Hepatic stellate cell (primary cell): ENCODE measurements at regions not wholly inside any gene's neighbourhood (a gene's known extent, or its start where the extent isn't known, plus 50 kb on each side); places are given as distances from the start of the nearest gene placed in this dataset.
"Not testable (repeated sequence)": the region's sequence is repeated elsewhere in the genome, so short reads cannot be mapped to it uniquely, and the experiment has no call there.

Source experiments
- DNase-seq: peaks from one replicate; pipeline ENCODE4 v3.0.0; 2011; ENCODE audit warnings: low spot score

DNA sequence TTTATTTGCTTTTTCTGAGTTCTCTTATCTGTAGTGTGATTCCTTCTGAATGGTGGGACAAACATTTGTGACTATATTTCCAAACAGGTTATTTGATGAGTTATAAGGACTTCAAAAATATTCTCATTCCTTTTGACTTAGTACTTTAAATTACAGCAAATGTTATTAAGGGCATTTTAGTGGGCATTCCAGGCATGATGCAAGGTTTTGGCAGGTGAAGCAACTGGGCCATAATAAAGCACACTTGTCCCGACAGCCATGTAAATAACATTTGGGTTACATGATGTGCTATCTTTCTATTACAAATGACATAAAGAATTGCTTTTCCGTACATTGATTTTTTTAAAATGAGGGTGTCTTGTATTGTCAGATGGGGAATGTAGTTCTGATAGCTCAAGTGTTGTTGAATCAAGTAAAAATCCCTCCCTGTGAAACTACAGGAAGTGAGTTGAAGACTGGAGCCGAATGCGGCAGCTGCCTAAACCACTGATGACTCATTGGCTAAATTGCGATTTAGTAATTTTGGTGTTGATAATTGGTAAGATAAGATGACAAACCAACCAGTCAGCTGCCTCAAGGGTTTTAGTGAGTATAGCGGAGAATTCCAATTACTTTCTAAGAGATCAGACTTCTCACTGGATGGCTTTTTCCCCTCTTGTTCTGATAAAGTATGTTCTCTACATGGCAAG lies 231.3 kb upstream of the NPY start:
- no peak for DNase-seq

DNA sequence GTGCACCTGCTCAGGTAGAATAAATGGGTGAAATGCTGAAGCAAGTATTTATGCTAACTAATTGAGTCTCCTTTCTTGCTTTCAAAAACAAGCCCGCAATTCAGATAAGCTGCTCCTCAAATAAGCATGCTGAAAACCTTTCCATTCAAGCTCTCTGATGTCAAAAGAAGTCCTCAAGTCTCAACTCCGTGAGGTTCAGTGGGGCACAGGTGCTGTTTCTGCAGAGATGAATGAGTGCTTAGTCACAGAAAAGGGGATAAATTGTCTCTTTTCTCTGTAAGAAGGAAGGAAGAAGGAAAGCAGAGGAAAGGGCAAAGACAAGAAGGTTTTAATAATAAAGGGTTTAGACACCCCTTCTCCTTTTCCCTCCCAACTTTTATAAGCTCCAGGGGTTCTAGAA lies 229.8 kb upstream of the NPY start:
- no peak for DNase-seq

DNA sequence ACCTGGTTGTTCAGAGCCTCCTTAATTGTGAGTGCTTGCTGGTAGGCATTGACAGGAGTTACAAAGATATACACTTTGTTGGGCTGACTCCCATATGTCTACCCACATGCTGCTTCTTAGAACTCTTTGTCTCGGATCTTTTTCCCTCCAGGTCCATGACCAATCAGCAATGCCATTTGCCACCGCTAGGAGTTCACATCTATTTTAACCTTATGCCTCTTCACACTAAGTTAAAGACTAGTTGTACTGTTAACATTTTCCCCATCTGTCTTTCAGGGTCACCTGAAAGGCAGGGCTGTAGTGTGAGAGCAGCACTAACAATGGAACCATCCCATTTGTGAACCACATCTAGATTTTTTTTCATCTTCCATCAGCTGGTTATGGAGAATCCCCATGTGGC lies 226.7 kb upstream of the NPY start:
- no peak for DNase-seq

DNA sequence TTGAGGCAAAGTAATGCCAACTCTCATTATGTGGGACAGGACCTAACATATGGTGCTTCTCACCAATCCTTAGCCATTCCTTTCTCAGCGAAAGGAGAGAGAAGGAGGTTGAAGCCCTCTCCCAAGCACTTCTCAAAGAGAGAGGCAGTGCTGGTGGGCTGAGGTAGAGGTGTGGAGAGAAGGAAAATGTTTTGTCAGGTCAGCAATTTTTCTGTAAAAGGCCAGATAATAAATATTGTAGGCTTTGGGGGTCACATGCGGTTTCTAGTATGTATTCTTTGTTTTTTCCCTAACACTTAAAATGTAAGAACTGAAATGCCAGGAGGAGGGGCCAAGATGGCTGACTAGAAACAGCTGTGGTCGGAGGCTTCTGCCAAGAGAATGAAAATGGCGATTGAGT lies 225.0 kb upstream of the NPY start:
- DNase-seq, result no peak

DNA sequence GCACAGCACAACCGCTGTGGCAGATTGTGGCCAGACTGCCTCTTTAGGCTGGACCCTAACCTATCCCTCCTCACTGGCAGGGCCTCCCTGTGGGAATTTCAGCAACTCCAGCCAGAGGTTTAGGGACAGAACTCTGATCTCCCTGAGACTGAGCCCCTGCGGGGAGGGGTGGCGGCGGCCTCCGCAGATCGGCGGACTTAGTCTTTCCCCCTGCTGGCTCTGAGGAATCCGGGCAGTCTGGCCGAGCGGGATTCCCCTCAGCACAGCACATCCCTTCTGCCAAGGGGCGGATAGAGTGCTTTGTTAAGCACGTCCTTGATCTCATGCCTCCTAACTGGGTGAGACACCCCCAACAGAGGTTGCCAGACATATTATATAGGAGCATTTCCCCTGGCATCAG lies 224.2 kb upstream of the NPY start:
- no peak for DNase-seq

DNA sequence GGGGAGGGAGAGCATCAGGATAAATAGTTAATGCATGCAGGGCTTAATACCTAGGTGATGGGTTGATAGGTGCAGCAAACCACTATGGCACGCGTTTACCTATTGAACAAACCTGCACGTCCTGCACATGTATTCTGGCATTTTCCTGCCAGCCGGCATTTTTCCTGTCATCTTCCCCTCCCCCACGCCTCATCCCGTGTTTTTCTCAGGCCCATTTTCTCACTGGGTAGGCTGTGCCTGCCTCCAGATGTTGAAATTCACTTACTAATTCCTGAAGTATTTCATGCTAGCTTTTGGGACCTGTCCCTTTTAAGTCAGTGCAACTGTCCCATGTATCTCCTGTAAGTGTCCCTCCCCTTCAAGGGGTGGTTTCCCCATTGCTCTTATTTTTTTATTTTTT lies 220.3 kb upstream of the NPY start:
- no peak for DNase-seq

DNA sequence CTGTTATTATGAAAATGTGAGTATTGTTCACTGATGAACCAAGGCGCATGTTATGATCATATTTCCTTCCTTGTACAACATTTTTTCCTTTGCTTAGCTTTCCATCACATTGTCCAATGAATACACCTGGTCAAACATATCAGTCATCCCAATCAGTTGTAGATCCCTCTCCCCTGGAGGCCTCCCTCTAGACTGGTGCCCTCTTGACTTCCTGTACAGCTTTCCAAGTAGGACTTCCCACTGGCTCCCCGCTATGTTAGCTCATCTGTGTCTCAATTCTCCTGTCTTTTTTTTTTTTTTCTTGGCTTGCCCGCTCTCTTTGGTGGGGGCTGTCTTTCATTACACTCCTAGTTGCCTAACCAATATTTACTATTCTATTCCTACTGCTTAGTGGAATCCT lies 214.2 kb upstream of the NPY start:
- no peak for DNase-seq

DNA sequence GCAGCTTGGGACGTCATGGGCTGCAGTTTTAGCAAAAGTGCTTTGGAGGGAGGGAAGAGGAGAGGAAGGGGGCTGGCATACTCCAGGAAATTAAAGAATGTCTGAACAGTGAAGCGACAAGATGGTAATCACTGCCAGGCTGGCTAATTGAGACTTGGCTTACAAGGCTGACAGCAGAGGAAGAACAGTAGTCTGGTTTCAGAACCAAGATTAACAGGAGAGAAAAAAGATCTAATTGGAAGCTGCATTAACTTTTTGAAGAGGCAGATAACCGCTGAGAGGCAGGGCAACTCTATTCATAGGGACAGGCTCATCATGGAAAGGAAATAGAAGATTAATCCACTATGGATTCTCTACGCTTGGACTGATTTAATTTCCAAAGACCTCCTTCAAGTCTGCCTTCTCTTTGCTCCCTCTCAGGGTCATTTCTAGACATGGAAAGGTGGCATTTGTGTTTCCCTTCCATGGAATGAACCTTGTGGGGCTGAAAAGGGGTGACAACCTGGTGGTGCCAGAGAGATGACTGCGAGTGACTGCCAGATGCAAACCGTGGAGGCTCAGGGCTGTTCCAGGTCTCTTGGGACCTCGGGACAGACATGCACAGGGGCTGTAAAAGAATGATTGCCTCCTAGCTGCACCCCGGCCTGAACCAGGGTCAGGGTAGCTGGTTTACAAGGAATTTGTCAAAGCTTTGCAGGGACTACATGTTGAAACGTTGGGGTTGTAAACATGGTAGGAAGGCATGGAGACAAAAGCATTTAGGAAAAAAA lies 210.2 kb upstream of the NPY start:
- no peak for DNase-seq

DNA sequence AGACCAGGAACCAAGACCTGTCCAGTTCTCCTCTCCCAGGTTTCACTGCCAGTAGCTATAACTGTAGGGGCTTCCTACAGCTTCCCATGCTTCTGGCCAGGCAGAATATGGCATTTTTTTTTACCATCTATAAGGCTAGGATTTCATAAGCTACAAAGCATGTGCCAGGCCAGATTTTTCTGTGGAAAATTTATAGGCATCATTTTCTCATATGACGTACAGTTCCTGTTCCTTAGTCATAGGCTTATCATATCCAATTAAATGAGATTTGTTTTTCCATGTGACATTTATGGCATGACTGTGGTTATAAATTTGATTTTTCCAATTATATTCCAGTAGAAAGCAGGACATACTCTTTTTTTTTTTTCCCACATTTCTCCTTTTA lies 208.6 kb upstream of the NPY start:
- no peak for DNase-seq

DNA sequence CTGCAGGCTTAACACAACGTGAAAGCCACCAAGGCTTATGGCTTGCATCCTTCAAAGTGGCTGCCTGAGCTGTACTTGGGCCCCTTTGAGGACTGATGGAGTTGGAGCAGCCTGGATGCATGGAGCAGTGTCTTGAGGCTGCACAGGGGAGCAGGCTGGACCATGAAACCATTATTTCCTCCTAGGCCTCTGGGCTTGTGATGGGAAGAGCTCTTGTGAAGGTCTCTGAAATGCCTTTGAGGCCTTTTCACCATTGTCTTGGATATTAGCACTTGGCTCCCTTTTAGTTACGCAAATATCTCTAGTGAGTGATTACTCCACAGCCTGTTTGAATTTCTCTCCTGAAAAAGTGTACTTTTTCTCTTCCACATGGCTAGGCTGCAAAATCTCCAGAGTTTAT lies 201.2 kb upstream of the NPY start:
- no peak for DNase-seq

DNA sequence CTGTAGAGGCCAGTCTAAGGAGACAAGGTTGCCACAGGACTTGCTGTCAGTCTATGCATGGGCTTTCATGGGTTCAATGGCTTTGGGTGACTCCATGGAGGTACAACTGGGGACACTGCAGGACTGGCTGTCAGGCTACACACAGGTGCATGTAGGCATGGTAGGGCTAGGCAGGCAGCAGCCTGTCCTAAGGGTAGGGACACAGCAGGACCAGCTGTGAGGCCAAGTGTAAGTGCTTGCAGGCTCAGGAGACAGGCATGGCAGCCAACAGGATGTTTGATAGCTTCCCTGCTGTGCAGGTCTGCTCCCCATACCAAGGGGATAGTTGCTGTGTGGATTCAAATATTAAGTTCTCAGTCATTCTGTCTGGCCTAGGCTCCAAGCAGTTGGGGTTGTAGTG lies 181.0 kb upstream of the NPY start:
- no peak for DNase-seq

DNA sequence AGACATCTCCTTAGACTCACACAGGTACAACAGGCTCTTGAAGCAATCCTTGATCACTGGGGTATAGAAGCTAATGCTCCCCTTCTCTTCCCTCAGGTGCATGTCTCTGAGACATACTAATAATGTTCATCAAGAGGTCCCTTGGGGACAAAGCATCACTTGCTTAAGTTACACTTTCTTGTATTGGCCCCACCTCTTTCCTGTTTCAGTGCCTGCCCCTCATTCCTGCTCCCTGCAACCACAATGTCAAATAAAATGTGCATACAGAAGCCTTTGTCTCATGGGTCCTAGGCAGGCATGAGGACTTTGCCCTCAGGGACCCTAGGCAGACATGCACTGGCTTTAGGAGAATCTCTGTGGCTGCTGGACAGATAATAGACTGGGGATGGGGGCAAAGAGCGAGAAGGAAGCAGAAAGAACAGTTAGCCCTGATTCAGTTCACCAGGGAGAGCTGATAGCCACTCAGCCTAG lies 175.0 kb upstream of the NPY start:
- DNase-seq, result no peak

DNA sequence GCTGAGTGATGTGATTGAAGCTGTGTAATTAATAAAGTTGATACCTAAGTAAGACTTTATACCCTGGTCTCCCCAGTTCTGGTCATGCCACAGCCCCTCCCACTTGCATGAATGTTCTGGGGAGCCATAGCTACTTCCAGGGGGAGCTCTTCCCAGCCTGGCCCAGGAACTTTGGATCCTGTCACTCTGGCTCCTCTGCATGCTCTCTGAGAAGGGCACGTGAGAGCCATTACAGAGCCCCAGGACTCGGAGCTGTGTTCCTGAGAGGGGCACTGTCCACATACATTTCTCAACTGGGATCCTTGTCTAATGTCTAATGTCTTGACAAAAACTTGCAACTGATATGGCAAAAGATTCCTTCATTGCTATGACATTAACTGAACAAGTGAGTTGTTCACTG lies 173.9 kb upstream of the NPY start:
- no peak for DNase-seq

DNA sequence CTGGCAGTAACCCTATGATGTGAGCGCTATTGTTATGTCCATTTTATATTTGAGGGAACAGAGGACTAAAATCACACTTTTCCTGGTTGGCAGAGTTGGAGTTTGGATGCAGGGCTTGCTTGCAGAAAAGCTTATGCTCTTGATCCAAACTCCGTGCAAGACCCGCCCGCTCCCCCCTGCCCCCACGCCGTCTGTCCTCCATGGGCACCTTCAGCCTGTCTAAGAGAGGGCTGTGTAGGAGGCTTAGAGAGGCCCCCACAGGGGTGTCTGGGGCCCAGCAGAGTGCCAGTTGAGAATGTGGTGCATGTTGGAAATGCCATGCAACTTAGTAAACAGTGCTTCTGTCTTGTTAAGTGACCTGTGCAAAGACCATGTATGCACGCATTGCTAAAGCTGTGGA lies 170.5 kb upstream of the NPY start:
- no peak for DNase-seq

DNA sequence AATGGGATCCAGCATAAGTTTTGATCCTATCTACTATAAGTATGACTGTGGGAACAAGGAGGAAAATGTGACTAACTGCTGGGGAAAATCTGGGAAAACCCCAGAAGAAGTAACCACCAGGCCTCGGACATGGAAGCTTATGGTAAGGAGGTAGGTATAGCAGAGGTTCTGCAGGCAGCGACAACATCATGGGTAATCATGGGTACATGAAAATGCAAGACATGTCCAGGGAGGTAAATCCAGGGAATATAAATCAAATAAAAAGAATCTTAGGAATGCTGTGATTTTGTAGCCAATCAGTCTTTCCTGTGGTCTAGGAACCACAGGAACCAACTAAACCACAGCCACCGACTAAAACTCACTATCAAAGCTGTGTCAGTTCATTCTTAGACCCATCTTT lies 168.3 kb upstream of the NPY start:
- no peak for DNase-seq

DNA sequence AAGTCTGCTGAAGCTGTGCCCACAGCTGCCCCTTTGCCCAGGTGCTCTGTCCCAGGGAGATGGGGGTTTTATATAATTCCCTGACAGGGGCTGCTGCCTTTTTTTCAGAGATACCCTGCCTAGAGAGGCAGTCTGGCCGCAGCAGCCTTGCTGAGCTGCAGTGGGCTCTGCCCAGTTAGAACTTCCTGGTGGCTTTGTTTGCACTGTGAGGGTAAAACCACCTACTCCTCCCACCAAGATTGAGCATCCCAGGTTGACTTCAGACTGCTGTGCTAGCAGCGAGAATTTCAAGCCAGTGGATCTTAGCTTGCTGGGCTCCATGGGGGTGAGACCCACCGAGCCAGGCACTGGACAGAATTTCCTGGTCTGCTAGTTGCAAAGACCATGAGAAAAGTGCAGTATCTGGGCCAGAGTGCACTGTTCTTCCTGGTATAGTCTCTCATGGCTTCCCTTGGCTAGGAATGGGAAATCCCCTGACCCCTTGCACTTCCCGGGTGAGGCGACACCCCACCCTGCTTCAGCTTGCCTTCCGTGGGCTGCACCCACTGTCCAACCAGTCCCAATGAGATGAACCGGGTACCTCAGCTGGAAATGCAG lies 166.0 kb upstream of the NPY start:
- not testable (repeated sequence) for DNase-seq

DNA sequence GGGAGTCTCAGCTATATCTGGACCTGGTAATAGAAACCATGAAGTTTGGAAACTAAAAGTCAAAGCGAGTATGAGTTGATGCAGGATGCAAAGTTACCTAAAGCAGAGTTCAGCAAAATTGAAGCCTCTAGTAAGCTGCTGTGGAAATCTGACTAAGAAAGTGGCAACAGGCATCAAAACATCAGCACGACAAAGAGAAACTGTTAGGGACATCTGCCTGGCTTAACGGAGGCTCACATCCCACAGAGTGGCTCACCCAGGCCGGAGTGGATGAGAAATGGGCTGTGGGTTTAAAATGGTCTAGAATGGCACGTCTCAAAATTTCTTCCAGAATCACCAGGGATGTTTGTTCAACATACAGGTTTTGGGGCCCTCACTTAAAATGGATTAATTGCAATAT lies 164.1 kb upstream of the NPY start:
- DNase-seq, result no peak

DNA sequence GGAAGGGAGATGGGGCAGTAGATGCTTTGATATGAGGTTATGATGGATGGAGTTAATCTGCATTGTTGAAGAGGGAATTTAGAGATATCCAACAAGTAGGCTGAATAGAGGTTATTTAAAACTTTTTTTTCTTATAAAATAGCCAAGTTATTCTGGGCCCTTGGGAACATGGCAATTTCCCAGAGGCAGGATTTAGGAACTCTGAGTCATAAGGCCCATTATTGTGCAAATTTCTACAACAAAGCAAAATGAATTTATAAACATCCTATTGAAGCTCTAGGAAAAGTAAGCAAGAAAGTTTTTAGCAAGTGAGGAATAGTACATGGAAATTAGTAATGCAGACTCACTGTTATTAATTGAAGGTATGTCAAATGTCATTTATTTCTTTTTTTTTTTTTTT lies 160.9 kb upstream of the NPY start:
- no peak for DNase-seq

DNA sequence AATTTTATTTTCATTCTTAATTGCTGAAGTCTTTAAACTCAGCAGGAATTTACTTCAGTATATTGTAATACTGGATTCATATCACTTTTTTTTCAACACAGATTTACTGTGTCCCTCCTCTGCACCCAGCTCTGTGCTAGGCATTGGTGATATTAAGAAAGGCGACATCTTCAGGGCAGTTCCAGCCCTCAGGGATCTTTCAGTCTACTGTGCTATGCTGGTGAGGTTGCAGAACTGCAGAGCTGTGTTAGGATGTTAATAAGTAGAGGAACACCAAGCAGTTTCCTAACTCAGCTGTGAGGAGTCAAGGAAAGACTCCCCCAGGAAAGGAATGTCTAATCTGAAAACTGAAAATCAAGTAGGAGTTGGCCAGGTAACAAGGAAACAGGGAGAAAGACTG lies 158.2 kb upstream of the NPY start:
- no peak for DNase-seq

DNA sequence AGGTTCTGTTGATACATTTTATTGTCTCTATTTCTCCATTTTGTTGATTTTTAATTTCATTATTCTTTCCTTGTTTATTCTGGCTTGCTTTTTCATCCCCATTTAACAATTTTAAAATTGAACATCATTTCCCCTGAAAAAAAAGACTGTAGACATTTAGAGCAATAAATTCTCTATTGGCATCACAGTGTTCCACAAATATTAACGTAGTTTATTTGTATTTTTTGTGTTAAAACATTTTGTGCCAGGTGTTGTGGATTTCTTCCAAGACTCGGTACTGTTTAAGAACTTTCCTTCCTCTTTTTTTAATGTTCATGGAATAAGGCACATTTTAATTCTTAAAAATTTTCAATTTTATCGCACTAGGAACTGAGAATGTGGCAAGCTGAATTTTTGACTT lies 156.1 kb upstream of the NPY start:
- DNase-seq, result no peak

DNA sequence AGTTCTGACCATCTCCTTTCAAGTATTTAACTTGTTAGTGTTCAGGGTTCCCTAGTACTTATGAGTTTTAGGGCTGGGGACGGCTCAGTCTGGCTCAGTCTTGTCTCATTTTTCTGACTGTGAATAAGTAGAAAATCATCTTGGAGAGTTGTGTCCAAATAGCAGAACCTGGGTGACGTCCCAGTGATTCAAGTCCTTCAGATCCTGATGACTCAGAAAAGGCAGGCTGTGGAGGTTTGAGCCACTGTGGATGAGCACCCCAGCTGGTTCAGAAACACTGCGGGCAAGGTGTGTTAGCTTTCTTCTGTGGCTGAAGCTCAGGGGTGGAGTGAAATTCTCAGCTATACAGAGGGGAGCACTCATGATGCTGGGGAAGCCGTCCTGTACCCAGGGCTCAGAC lies 154.4 kb upstream of the NPY start:
- DNase-seq, result no peak

DNA sequence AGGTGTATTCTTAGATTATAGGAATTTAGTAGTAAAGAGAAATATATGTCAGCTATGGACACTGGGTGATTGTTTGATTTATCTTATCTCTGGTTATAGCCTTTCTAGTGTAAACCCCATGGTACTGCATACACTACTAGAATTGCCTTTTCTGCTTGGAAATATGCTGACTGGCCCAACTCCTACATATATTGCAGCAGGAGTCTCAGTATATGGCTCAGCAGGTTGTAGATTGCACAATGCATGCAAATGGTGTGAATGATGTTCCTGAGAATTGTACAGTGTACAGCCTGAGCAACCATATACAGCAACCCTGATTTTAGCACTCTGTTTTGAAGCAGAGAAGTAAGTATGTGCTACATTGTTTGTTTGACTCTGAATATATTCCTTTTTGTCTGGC lies 153.4 kb upstream of the NPY start:
- DNase-seq, result no peak

DNA sequence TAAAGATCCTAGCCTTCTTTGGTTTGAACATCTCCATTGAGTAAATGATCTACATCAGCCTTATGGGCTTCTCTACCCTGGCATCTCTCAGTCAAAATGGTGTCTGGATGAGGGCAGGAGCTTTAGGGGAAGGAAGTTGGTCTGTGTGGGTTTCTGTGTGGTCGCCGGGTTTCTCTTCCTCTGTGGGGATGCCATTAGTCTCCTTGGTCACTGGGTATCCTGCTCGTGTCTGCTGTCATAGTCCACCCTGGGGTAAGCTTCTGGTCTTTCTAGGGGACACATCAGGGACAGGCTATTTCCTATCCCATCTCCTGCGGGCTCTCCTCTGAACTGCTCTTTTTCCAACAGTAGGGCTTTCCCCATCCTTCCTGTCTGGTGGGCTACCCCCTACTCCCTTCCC lies 150.3 kb upstream of the NPY start:
- DNase-seq, result no peak

DNA sequence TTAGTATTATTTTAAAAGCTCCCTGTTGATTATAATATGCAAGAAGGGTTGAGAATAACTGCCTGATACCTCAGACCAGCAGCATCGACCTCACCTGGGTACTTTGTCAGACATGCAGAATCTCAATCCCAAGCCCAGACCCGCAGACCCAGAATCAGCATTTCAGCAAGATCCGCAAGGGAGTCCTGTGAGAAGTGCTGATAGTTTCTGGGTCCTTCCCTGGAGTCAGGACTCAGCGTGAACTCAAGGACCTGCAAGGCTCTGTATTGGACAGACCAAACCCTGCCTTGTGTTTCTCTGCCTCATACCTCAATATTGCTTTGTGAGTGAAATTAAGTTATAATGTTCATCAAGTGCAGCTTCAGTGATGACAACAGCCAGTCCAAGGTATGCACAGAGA lies 149.5 kb upstream of the NPY start:
- DNase-seq, result no peak
